GM12874 (cell line): ENCODE measurements at regions not wholly inside any gene's neighbourhood (a gene's known extent, or its start where the extent isn't known, plus 50 kb on each side); places are given as distances from the start of the nearest gene placed in this dataset.

ENCODE experiments used
- CTCF ChIP-seq: IDR thresholded peaks from 2 replicates; pipeline ENCODE4 v1.5.1; 2011; ENCODE audit warnings: low read depth, mild to moderate bottlenecking, control low read depth, low read length, moderate library complexity; ENCODE audit not compliant: insufficient read depth

GRCh38 chr13:99844421-99844820 is 127.1 kb downstream of the ZIC5 start:
- no peak for TF ChIP-seq CTCF

GRCh38 chr13:99843872-99844271 is 127.7 kb downstream of the ZIC5 start:
- TF ChIP-seq CTCF = no peak

DNA sequence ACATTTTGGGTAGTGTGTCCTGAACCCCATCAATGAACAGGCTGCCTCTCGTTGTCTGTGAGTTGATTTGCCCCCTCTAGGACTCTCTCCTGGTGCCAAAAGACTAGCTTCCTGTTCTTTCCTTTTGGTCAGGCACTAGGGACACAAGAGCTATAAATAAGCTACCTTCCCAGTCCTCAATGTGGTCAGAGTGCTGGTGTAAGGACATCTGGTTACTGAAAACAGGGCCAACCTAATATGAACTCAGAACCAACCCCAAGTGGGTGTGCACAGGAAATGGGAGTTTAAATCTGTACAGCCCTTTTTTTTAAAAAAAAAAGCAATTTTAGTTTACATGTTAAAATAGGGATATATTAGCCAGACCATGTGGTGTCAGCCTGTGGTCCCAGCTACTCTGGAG is 129.2 kb downstream of the ZIC5 start:
- no peak for TF ChIP-seq CTCF

DNA sequence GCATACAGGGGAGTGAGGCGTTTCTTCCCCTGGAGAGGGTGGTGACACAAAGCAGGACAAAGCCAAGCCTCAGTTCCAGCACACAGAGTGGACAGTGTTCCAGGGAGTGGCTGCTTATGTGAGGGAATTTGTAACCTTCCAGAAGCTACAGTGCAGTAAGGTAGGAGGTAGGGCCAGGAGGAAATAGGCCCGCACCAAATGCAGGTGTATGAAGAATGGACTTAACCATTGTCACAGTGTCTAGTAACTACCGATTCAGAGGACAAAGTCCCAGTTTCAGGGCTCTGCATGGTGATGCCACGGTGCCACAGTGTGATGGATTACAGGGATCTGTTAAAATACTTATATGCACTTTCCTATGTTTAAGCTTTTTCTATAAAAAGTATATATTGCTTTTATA is 135.3 kb downstream of the ZIC5 start:
- no peak for TF ChIP-seq CTCF

DNA sequence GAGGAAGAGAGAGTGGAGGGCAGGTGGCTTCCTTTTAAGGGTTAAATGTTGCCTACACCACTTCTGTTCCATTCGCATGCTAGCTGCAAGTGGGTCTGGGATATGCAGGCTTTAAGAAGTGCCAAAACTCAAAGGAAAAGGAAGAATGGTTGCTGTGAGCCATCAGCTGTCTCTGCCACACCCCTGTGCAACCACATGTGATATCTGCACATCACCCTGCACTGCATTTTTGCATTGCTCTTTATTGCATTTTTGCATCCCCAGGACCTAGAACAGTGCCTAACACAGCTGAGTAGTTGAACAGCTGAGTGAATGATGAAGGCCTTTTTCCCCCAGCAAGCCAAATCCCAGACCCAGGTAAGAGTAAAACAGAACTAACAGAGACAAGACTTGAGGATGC is 136.1 kb downstream of the ZIC5 start:
- TF ChIP-seq CTCF = no peak

DNA sequence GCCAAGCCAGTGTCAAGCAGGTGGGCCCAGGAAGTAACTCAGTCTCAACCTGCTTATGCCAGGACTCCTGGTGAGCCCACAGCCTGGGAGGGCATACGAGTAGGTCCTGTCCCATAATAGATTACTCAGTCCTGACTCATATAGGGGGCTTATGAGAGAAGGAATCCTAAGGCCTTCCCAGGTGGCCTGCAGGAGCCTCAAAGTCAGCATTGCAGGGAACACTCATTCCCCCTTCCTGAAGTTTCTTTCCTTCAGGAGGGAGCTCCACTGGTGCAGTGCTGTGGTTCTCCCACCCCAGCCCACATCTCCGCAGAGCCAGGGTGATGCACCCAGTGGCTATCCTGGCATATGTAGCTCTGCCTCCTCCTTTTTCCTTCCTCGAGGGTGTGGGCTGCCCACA is 137.3 kb downstream of the ZIC5 start:
- no peak for TF ChIP-seq CTCF

- TF ChIP-seq CTCF = no peak
These were observed 139.2 kb downstream of the ZIC5 start for GRCh38 chr13:99832347-99832746.

DNA sequence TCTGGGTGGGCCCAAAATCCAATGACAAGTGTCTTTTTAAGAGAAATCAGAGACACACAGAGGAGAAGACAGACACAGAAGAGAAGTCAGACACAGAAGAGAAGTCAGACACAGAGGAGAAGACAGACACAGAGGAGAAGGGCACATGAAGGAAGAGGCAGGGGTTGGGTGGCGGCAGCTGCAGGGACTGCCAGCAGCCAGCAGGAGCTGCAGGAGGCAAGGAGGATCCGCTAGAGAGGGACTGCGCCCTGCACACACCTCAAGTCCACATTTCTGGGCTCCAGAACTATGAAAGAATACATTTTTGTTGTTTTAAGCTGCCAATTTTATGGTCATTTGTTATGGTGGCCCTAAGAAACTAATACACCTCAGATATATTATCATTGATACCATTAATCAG is 140.6 kb downstream of the ZIC5 start:
- TF ChIP-seq CTCF = no peak
